ENCODE measurements at regions not wholly inside any gene's neighbourhood (a gene's known extent, or its start where the extent isn't known, plus 50 kb on each side); places are given as distances from the start of the nearest gene placed in this dataset.
A peak's percentile ranks its signal among the peaks of the same experiment; 100 is the strongest.

GRCh38 chr3:197422506-197422905 is 124.1 kb upstream of the DLG1 start:
- peaks cover 34% of the 10 kb centered on the region for H3K27me3 ChIP-seq (ENCODE audit: control insufficient read depth, insufficient read depth, low read length)
- no peaks in the 10 kb centered on the region for H3K79me2 ChIP-seq (ENCODE audit: control insufficient read depth, insufficient read depth, low read length)
- H3K4me3 ChIP-seq (replicated peaks in 1 of 4; ENCODE audit: control extremely low read depth in 1 of 4, insufficient read depth in 1 of 4, low read depth in 3 of 4, low read length in 4 of 4): no peak overlapping the region
- H3K9me3 ChIP-seq (ENCODE audit: control insufficient read depth, insufficient read depth, low read depth, low read length): no peaks in the 10 kb centered on the region
- peak in 1 of 2 donors; percentile 9 for DNase-seq (ENCODE audit: low read depth in 2 of 2)
- no peak overlapping the region for H3K4me2 ChIP-seq (ENCODE audit: extremely low read depth, insufficient read depth, low read length)
- H3K4me1 ChIP-seq (ENCODE audit: control insufficient read depth, extremely low read depth, insufficient read depth, low read length): no peaks in the 10 kb centered on the region
- H3K36me3 ChIP-seq (ENCODE audit: control insufficient read depth, insufficient read depth, low read length): no peaks in the 10 kb centered on the region
- H3K9ac ChIP-seq (ENCODE audit: insufficient read depth, low read length): no peak overlapping the region
- no peak overlapping the region for H3K27ac ChIP-seq (ENCODE audit: insufficient read depth, low read length)
- no peak for TF ChIP-seq CTCF (conservative IDR thresholded peaks at IDR 0.05 in 1 of 2, IDR thresholded peaks at IDR 0.05 in 1 of 2; ENCODE audit: low read depth in 1 of 2, low read length in 2 of 2)
- no peak for TF ChIP-seq EZH2 (IDR thresholded peaks at IDR 0.05; ENCODE audit: low read length, missing control alignments)
- no peaks in the 10 kb centered on the region for H4K20me1 ChIP-seq (ENCODE audit: control insufficient read depth, extremely low read depth, insufficient read depth, low read length)
- no peak overlapping the region for H2AFZ ChIP-seq (ENCODE audit: low read length)

GRCh38 chr3:197421021-197421420 is 122.6 kb upstream of the DLG1 start:
- DNase-seq (ENCODE audit: low read depth in 2 of 2): no peak
- no peak overlapping the region for H3K4me3 ChIP-seq (replicated peaks in 1 of 4; ENCODE audit: control extremely low read depth in 1 of 4, insufficient read depth in 1 of 4, low read depth in 3 of 4, low read length in 4 of 4)
- H3K4me2 ChIP-seq (ENCODE audit: extremely low read depth, insufficient read depth, low read length): no peak overlapping the region
- no peak overlapping the region for H3K9ac ChIP-seq (ENCODE audit: insufficient read depth, low read length)
- no peaks in the 10 kb centered on the region for H3K9me3 ChIP-seq (ENCODE audit: control insufficient read depth, insufficient read depth, low read depth, low read length)
- H3K36me3 ChIP-seq (ENCODE audit: control insufficient read depth, insufficient read depth, low read length): no peaks in the 10 kb centered on the region
- no peaks in the 10 kb centered on the region for H3K79me2 ChIP-seq (ENCODE audit: control insufficient read depth, insufficient read depth, low read length)
- no peak overlapping the region for H3K27ac ChIP-seq (ENCODE audit: insufficient read depth, low read length)
- H2AFZ ChIP-seq (ENCODE audit: low read length): no peak overlapping the region
- TF ChIP-seq CTCF (conservative IDR thresholded peaks at IDR 0.05 in 1 of 2, IDR thresholded peaks at IDR 0.05 in 1 of 2; ENCODE audit: low read depth in 1 of 2, low read length in 2 of 2) (no peak), EZH2 (IDR thresholded peaks at IDR 0.05; ENCODE audit: low read length, missing control alignments) (no peak)
- H4K20me1 ChIP-seq (ENCODE audit: control insufficient read depth, extremely low read depth, insufficient read depth, low read length): no peaks in the 10 kb centered on the region
- H3K4me1 ChIP-seq (ENCODE audit: control insufficient read depth, extremely low read depth, insufficient read depth, low read length): no peaks in the 10 kb centered on the region
- peaks cover 34% of the 10 kb centered on the region for H3K27me3 ChIP-seq (ENCODE audit: control insufficient read depth, insufficient read depth, low read length)

GRCh38 chr3:197420566-197420965 is 122.2 kb upstream of the DLG1 start:
- H3K9me3 ChIP-seq (ENCODE audit: control insufficient read depth, insufficient read depth, low read depth, low read length): no peaks in the 10 kb centered on the region
- no peak overlapping the region for H3K27ac ChIP-seq (ENCODE audit: insufficient read depth, low read length)
- H2AFZ ChIP-seq (ENCODE audit: low read length): no peak overlapping the region

More at GRCh38 chr3:197420566-197420965, 122.2 kb upstream of the DLG1 start:
- peaks cover 34% of the 10 kb centered on the region for H3K27me3 ChIP-seq (ENCODE audit: control insufficient read depth, insufficient read depth, low read length)
- H3K4me3 ChIP-seq (replicated peaks in 1 of 4; ENCODE audit: control extremely low read depth in 1 of 4, insufficient read depth in 1 of 4, low read depth in 3 of 4, low read length in 4 of 4): no peak overlapping the region
- H3K4me1 ChIP-seq (ENCODE audit: control insufficient read depth, extremely low read depth, insufficient read depth, low read length): no peaks in the 10 kb centered on the region
- H3K79me2 ChIP-seq (ENCODE audit: control insufficient read depth, insufficient read depth, low read length): no peaks in the 10 kb centered on the region
- H3K36me3 ChIP-seq (ENCODE audit: control insufficient read depth, insufficient read depth, low read length): no peaks in the 10 kb centered on the region
- TF ChIP-seq EZH2 (IDR thresholded peaks at IDR 0.05; ENCODE audit: low read length, missing control alignments) (no peak), CTCF (conservative IDR thresholded peaks at IDR 0.05 in 1 of 2, IDR thresholded peaks at IDR 0.05 in 1 of 2; ENCODE audit: low read depth in 1 of 2, low read length in 2 of 2) (no peak)
- DNase-seq (ENCODE audit: low read depth in 2 of 2): no peak
- no peak overlapping the region for H3K4me2 ChIP-seq (ENCODE audit: extremely low read depth, insufficient read depth, low read length)
- no peaks in the 10 kb centered on the region for H4K20me1 ChIP-seq (ENCODE audit: control insufficient read depth, extremely low read depth, insufficient read depth, low read length)
- no peak overlapping the region for H3K9ac ChIP-seq (ENCODE audit: insufficient read depth, low read length)

Data from fibroblast of lung (primary cell).